ENCODE measurements at regions not wholly inside any gene's neighbourhood (a gene's known extent, or its start where the extent isn't known, plus 50 kb on each side); places are given as distances from the start of the nearest gene placed in this dataset.

GRCh38 chr11:79708319-79708932, 267.6 kb upstream of the TENM4 start:
- TF ChIP-seq, protein P1, sequence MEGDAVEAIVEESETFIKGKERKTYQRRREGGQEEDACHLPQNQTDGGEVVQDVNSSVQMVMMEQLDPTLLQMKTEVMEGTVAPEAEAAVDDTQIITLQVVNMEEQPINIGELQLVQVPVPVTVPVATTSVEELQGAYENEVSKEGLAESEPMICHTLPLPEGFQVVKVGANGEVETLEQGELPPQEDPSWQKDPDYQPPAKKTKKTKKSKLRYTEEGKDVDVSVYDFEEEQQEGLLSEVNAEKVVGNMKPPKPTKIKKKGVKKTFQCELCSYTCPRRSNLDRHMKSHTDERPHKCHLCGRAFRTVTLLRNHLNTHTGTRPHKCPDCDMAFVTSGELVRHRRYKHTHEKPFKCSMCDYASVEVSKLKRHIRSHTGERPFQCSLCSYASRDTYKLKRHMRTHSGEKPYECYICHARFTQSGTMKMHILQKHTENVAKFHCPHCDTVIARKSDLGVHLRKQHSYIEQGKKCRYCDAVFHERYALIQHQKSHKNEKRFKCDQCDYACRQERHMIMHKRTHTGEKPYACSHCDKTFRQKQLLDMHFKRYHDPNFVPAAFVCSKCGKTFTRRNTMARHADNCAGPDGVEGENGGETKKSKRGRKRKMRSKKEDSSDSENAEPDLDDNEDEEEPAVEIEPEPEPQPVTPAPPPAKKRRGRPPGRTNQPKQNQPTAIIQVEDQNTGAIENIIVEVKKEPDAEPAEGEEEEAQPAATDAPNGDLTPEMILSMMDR (IDR thresholded peaks at IDR 0.05 in 2 of 3, conservative IDR thresholded peaks at IDR 0.05 in 1 of 3; ENCODE audit: control insufficient read depth in 2 of 3, extremely low read depth in 1 of 3, insufficient read depth in 1 of 3, low read depth in 3 of 3, low read length in 3 of 3): peak; percentile 44 to 78 (median 51); a peak in 4 of 6 replicates
- TF ChIP-seq EGR1 (IDR thresholded peaks at IDR 0.05; ENCODE audit: borderline replicate concordance in 1 of 2, low read depth in 2 of 2, low read length in 2 of 2) (no peak), TARDBP (IDR thresholded peaks at IDR 0.05; ENCODE audit: borderline replicate concordance) (no peak), CBX5 (IDR thresholded peaks at IDR 0.05; ENCODE audit: low read depth) (no peak), PBX3 (IDR thresholded peaks at IDR 0.05; ENCODE audit: insufficient replicate concordance, low read depth, low read length) (no peak), NFIC (IDR thresholded peaks at IDR 0.05; ENCODE audit: low read depth, low read length) (no peak)
